Uterus (tissue), 3 donors: ENCODE measurements at regions not wholly inside any gene's neighbourhood (a gene's known extent, or its start where the extent isn't known, plus 50 kb on each side); places are given as distances from the start of the nearest gene placed in this dataset.

ENCODE experiments used
- DNase-seq, 2 donors: peaks; one replicate each; pipeline ENCODE4 v3.0.0-alpha.2; 2019 to 2020
- H3K27ac ChIP-seq, 2 donors: fragments of 200-600 bp; sonication (generic); 1 replicate in 1 of 2; 2 replicates in 1 of 2; pipeline ENCODE4 v1.5.1; 2016 to 2018
- H3K27me3 ChIP-seq, 2 donors: fragments of 200-600 bp; sonication (generic); one replicate each; pipeline ENCODE4 v1.5.1; 2018 to 2019; ENCODE audit warnings: control low read depth in 1 of 2
- H3K36me3 ChIP-seq, 2 donors: fragments of 200-600 bp; sonication (generic); one replicate each; pipeline ENCODE4 v1.5.1; 2019; ENCODE audit warnings: control low read depth in 1 of 2
- H3K4me1 ChIP-seq, 2 donors: fragments of 200-600 bp; sonication (generic); one replicate each; pipeline ENCODE4 v1.5.1; 2018 to 2019; ENCODE audit warnings: control low read depth in 1 of 2
- H3K4me3 ChIP-seq, 2 donors: fragments of 200-600 bp; sonication (generic); 1 replicate in 1 of 2; 2 replicates in 1 of 2; pipeline ENCODE4 v1.5.1; 2018 to 2019; ENCODE audit warnings: mild to moderate bottlenecking in 1 of 2
- H3K9me3 ChIP-seq, 2 donors: fragments of 200-600 bp; sonication (generic); one replicate each; pipeline ENCODE4 v1.5.1; 2019; ENCODE audit warnings: control low read depth in 1 of 2
- CTCF ChIP-seq, 4 experiments: fragments of 200-600 bp in 2 of 4; fragments of 450-650 bp in 2 of 4; sonication (generic) in 2 of 4; IDR thresholded peaks; one replicate each; pipeline ENCODE4 v1.5.1; 2016 to 2019; ENCODE audit warnings: antibody characterized with exemption in 4 of 4, mild to moderate bottlenecking in 2 of 4, moderate library complexity in 1 of 4
- POLR2A ChIP-seq, 2 donors: fragments of 450-650 bp; IDR thresholded peaks; one replicate each; pipeline ENCODE4 v1.6.1; 2016; ENCODE audit warnings: antibody characterized with exemption in 2 of 2, mild to moderate bottlenecking in 1 of 2, moderate library complexity in 1 of 2
- intact Hi-C: fragments of 100-400 bp; cut with DNase I; formaldehyde crosslinking; loops from one replicate; pipeline ENCODE4 v1.15.1; 2023; ENCODE audit warnings: low total_unique reads
- donor health status: DM: yes; HTN: yes; CAD: no.

- no peak for TF ChIP-seq POLR2A (IDR thresholded peaks at IDR 0.05)
- TF ChIP-seq CTCF (IDR thresholded peaks at IDR 0.05), result no peak
- Histone ChIP-seq H3K4me1 (peaks cover 0 to 6% of the 10 kb centered on the region in 2 donors), H3K4me3 (no peak overlapping the region), H3K27ac (no peak overlapping the region), H3K27me3 (no peaks in the 10 kb centered on the region), H3K36me3 (no peaks in the 10 kb centered on the region), H3K9me3 (no peaks in the 10 kb centered on the region)
- intact Hi-C loops, result no loop called here
- DNase-seq, result no peak
These were observed 159.6 kb upstream of the IL12A start for GRCh38 chr3:159829056-159829455.

- Histone ChIP-seq H3K27ac (no peak overlapping the region), H3K4me1 (peaks cover 0 to 6% of the 10 kb centered on the region in 2 donors), H3K4me3 (no peak overlapping the region), H3K36me3 (no peaks in the 10 kb centered on the region), H3K27me3 (no peaks in the 10 kb centered on the region), H3K9me3 (no peaks in the 10 kb centered on the region)
- TF ChIP-seq CTCF (IDR thresholded peaks at IDR 0.05) (no peak), POLR2A (IDR thresholded peaks at IDR 0.05) (no peak)
- intact Hi-C loops, result no loop called here
- no peak for DNase-seq
These were observed 159.0 kb upstream of the IL12A start for GRCh38 chr3:159829539-159830227.

- no peaks in the 10 kb centered on the region for H3K36me3 ChIP-seq
- DNase-seq, result no peak
- H3K27ac ChIP-seq, result no peak overlapping the region
- no peak for TF ChIP-seq CTCF (IDR thresholded peaks at IDR 0.05)
- TF ChIP-seq POLR2A (IDR thresholded peaks at IDR 0.05), result no peak
- no peak overlapping the region for H3K4me3 ChIP-seq
- H3K27me3 ChIP-seq, result no peaks in the 10 kb centered on the region
- H3K4me1 ChIP-seq, result peaks cover 0 to 6% of the 10 kb centered on the region in 2 donors
- intact Hi-C loops, result no loop called here
- no peaks in the 10 kb centered on the region for H3K9me3 ChIP-seq
These were observed 158.0 kb upstream of the IL12A start for GRCh38 chr3:159830523-159831154.

GRCh38 chr3:159831466-159831865, 157.2 kb upstream of the IL12A start:
- H3K27me3 ChIP-seq, result no peaks in the 10 kb centered on the region
- peaks cover 0 to 8% of the 10 kb centered on the region in 2 donors for H3K4me1 ChIP-seq
- no peaks in the 10 kb centered on the region for H3K9me3 ChIP-seq
- TF ChIP-seq CTCF (IDR thresholded peaks at IDR 0.05) (no peak), POLR2A (IDR thresholded peaks at IDR 0.05) (no peak)
- no peaks in the 10 kb centered on the region for H3K36me3 ChIP-seq
- no peak overlapping the region for H3K4me3 ChIP-seq
- DNase-seq, result no peak
- no peak overlapping the region for H3K27ac ChIP-seq
- intact Hi-C loops, result no loop called here

GRCh38 chr3:159832024-159832423, 156.6 kb upstream of the IL12A start:
- H3K4me3 ChIP-seq, result no peak overlapping the region
- intact Hi-C loops, result no loop called here
- DNase-seq, result no peak
- no peak overlapping the region for H3K27ac ChIP-seq
- no peak for TF ChIP-seq POLR2A (IDR thresholded peaks at IDR 0.05)
- TF ChIP-seq CTCF (IDR thresholded peaks at IDR 0.05), result no peak
- no peaks in the 10 kb centered on the region for H3K36me3 ChIP-seq
- H3K4me1 ChIP-seq, result peaks cover 0 to 12% of the 10 kb centered on the region in 2 donors
- no peaks in the 10 kb centered on the region for H3K27me3 ChIP-seq
- H3K9me3 ChIP-seq, result no peaks in the 10 kb centered on the region
